Kidney (tissue), 13 donors: ENCODE measurements at regions not wholly inside any gene's neighbourhood (a gene's known extent, or its start where the extent isn't known, plus 50 kb on each side); places are given as distances from the start of the nearest gene placed in this dataset.

ENCODE experiments used
- DNase-seq, 5 donors: peaks; one replicate each; pipeline ENCODE4 v3.0.0-alpha.2; 2013 to 2020
- FAIRE-seq: peaks from 2 replicates; lab custom pipeline; 2012; peaks lifted over from hg19 to GRCh38; lab: Jason Lieb, UNC
- H3K27ac ChIP-seq, 2 donors: one replicate each; pipeline ENCODE4 v1.7.0; 2013; ENCODE audit warnings: low read depth in 2 of 2, low read length in 2 of 2, inconsistent platforms in 1 of 2
- H3K27me3 ChIP-seq: one replicate; pipeline ENCODE4 v1.7.1; 2013; ENCODE audit warnings: low read length, inconsistent platforms; ENCODE audit not compliant: control insufficient read depth, insufficient read depth
- H3K36me3 ChIP-seq, 3 donors: one replicate each; pipeline versions ENCODE4 v1.7.0 to v1.7.1; 2013; ENCODE audit warnings: low read length in 3 of 3, control low read depth in 1 of 3, inconsistent platforms in 1 of 3; ENCODE audit not compliant: insufficient read depth in 3 of 3, control insufficient read depth in 2 of 3
- H3K4me1 ChIP-seq, 3 donors: one replicate each; pipeline versions ENCODE4 v1.7.0 to v1.7.1; 2013; ENCODE audit warnings: low read length in 3 of 3, inconsistent platforms in 1 of 3, low read depth in 1 of 3; ENCODE audit not compliant: control insufficient read depth in 2 of 3, insufficient read depth in 2 of 3
- H3K4me3 ChIP-seq, 3 donors: one replicate each; pipeline versions ENCODE4 v1.7.0 to v1.8.1; 2013; ENCODE audit warnings: low read length in 3 of 3, control low read depth in 1 of 3, inconsistent platforms in 1 of 3
- H3K9ac ChIP-seq, 3 donors: one replicate each; pipeline versions ENCODE4 v1.7.0 to v1.7.1; 2013; ENCODE audit warnings: low read length in 3 of 3, control low read depth in 1 of 3, inconsistent platforms in 1 of 3
- H3K9me3 ChIP-seq, 3 donors: one replicate each; pipeline versions ENCODE4 v1.7.0 to v1.7.1; 2013; ENCODE audit warnings: low read length in 3 of 3, control low read depth in 1 of 3, inconsistent platforms in 1 of 3; ENCODE audit not compliant: control insufficient read depth in 2 of 3, insufficient read depth in 1 of 3
- intact Hi-C: fragments of 100-400 bp; cut with DNase I; formaldehyde crosslinking; loops from one replicate; pipeline ENCODE4 v1.11.1; 2022
- TF ChIP-seq, protein P1 (sequence below): IDR thresholded peaks from 3 replicates; pipeline ENCODE4 v1.5.1; 2012; ENCODE audit warnings: mild to moderate bottlenecking, moderate library complexity, borderline replicate concordance; ENCODE audit not compliant: insufficient read depth; ENCODE audit errors: extremely low read depth
- donor health status: control.
- donor health status: control.
- donor health status: control.
- donor health status: control.
- donor health status: control.
- donor health status: DM: yes; HTN: yes; CAD: no.
- donor health status: Normal renal cell carcinoma (clear cell type).

GRCh38 chr4:71941001-71941400 is 90.8 kb upstream of the NPFFR2 start:
- no peak overlapping the region for H3K4me3 ChIP-seq
- no peak overlapping the region for H3K27ac ChIP-seq
- H3K27me3 ChIP-seq = no peaks in the 10 kb centered on the region
- TF ChIP-seq, protein P1, sequence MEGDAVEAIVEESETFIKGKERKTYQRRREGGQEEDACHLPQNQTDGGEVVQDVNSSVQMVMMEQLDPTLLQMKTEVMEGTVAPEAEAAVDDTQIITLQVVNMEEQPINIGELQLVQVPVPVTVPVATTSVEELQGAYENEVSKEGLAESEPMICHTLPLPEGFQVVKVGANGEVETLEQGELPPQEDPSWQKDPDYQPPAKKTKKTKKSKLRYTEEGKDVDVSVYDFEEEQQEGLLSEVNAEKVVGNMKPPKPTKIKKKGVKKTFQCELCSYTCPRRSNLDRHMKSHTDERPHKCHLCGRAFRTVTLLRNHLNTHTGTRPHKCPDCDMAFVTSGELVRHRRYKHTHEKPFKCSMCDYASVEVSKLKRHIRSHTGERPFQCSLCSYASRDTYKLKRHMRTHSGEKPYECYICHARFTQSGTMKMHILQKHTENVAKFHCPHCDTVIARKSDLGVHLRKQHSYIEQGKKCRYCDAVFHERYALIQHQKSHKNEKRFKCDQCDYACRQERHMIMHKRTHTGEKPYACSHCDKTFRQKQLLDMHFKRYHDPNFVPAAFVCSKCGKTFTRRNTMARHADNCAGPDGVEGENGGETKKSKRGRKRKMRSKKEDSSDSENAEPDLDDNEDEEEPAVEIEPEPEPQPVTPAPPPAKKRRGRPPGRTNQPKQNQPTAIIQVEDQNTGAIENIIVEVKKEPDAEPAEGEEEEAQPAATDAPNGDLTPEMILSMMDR = peak; percentile 21
- intact Hi-C loops = no loop called here
- H3K36me3 ChIP-seq = no peaks in the 10 kb centered on the region
- no peaks in the 10 kb centered on the region for H3K4me1 ChIP-seq
- H3K9ac ChIP-seq = no peak overlapping the region
- FAIRE-seq (no peak), DNase-seq (peak in 3 of 5 donors; percentile 21 to 44 (median 22))
- H3K9me3 ChIP-seq = peaks cover 0 to under 1% (median 0%) of the 10 kb centered on the region in 3 donors

DNA sequence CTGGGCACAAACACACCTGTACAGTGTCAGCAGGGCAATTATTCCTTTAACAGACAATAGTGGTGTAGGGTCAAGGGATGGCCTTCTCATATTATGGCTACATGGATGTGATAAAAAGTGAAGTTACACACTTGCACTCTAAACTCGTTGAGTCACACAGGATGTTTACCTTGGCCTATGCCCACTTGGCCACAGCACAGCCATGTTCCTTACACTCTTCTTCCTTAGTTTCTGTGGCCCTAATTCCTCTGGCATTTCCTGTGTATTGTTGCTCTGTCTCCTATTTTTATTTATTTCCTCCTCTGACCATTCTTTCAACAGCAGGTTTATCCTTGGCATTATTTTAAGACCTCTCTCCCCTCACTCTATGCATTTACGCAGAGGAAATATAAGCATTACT is 86.8 kb upstream of the NPFFR2 start:
- FAIRE-seq = no peak
- Histone ChIP-seq H3K4me1 (no peaks in the 10 kb centered on the region), H3K36me3 (no peaks in the 10 kb centered on the region), H3K4me3 (no peak overlapping the region), H3K27ac (no peak overlapping the region), H3K9ac (no peak overlapping the region), H3K9me3 (peaks cover 0 to 2% (median 0%) of the 10 kb centered on the region in 3 donors), H3K27me3 (no peaks in the 10 kb centered on the region)
- intact Hi-C loops = no loop called here
- DNase-seq = no peak
- TF ChIP-seq, protein P1 = no peak

DNA sequence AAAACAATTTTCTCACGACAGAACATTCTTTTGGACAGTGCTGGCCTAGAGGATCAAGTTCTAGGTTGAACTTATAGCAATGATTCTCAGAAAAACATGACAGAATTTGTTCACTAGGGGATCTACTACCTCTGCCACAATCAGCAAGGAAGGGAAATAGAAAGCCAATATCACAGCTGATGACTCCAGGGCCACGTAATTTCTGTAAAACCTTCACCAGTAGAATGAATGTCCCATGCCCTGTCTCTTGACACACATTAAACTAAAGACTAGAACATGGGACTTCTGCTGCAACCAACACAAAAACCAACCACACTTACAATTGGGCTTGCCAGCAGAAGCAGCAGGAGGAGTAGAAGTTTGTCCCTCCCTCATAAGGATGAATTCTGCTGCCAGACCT is 86.0 kb upstream of the NPFFR2 start:
- H3K36me3 ChIP-seq = no peaks in the 10 kb centered on the region
- TF ChIP-seq, protein P1 = no peak
- H3K9ac ChIP-seq = no peak overlapping the region
- DNase-seq (no peak), FAIRE-seq (no peak)
- H3K4me3 ChIP-seq = no peak overlapping the region
- peaks cover 0 to 2% (median 0%) of the 10 kb centered on the region in 3 donors for H3K9me3 ChIP-seq
- intact Hi-C loops = no loop called here
- no peak overlapping the region for H3K27ac ChIP-seq
- H3K27me3 ChIP-seq = no peaks in the 10 kb centered on the region
- no peaks in the 10 kb centered on the region for H3K4me1 ChIP-seq

- DNase-seq (no peak), FAIRE-seq (no peak)
- Histone ChIP-seq H3K4me3 (no peak overlapping the region), H3K9me3 (no peaks in the 10 kb centered on the region), H3K4me1 (no peaks in the 10 kb centered on the region), H3K9ac (no peak overlapping the region), H3K36me3 (no peaks in the 10 kb centered on the region), H3K27ac (no peak overlapping the region), H3K27me3 (no peaks in the 10 kb centered on the region)
- intact Hi-C loops = no loop called here
- TF ChIP-seq, protein P1 = no peak
Measured at GRCh38 chr4:71958978-71959377, 72.8 kb upstream of the NPFFR2 start.
